Right lobe of liver (tissue), 6 donors: ENCODE measurements at regions not wholly inside any gene's neighbourhood (a gene's known extent, or its start where the extent isn't known, plus 50 kb on each side); places are given as distances from the start of the nearest gene placed in this dataset.

Source experiments
- ATAC-seq, 4 donors: fragments of 200-7000 bp; cut with Tn5 transposase; one replicate each; pipeline ENCODE4 v1.9.1; 2020; ENCODE audit warnings: mild to moderate bottlenecking in 4 of 4, moderate library complexity in 4 of 4
- DNase-seq, 3 donors: peaks; one replicate each; pipeline ENCODE4 v3.0.0-alpha.2; 2020
- H3K27ac ChIP-seq, 3 donors: fragments of 200-600 bp; one replicate each; pipeline ENCODE4 v1.8.0; 2022
- H3K27me3 ChIP-seq, 2 donors: fragments of 200-600 bp; one replicate each; pipeline ENCODE4 v1.8.0; 2022
- H3K36me3 ChIP-seq, 4 donors: fragments of 200-600 bp; sonication (generic) in 1 of 4; one replicate each; pipeline versions ENCODE4 v1.5.1 to v1.8.0; 2017 to 2022; ENCODE audit warnings: control low read depth in 1 of 4
- H3K4me1 ChIP-seq, 4 donors: fragments of 200-600 bp; sonication (generic) in 1 of 4; one replicate each; pipeline versions ENCODE4 v1.5.1 to v1.8.0; 2017 to 2022; ENCODE audit warnings: control low read depth in 1 of 4
- H3K4me3 ChIP-seq, 3 donors: fragments of 200-600 bp; one replicate each; pipeline ENCODE4 v1.8.0; 2022
- H3K9me3 ChIP-seq, 4 donors: fragments of 200-600 bp; sonication (generic) in 1 of 4; one replicate each; pipeline versions ENCODE4 v1.5.1 to v1.8.0; 2017 to 2022; ENCODE audit warnings: control low read depth in 1 of 4
- CTCF ChIP-seq, 4 donors: fragments of 200-600 bp in 3 of 4; fragments of 450-650 bp in 1 of 4; IDR thresholded peaks; one replicate each; pipeline versions ENCODE4 v1.5.1 to v1.8.0; 2016 to 2022; ENCODE audit warnings: antibody characterized with exemption in 4 of 4, mild to moderate bottlenecking in 2 of 4
- POLR2A ChIP-seq: fragments of 450-650 bp; IDR thresholded peaks from one replicate; pipeline ENCODE4 v1.6.1; 2017; ENCODE audit warnings: antibody characterized with exemption, mild to moderate bottlenecking
- WGBS: methylation state at CpG from one replicate; pipeline ENCODE4 v1.1.6; 2018; ENCODE audit warnings: low coverage, low lambda C conversion rate; ENCODE audit not compliant: insufficient coverage; ENCODE audit errors: missing lambda C conversion rate; 5-methylcytosine and 5-hydroxymethylcytosine counted together
- intact Hi-C, 2 donors: fragments of 100-400 bp; cut with DNase I; formaldehyde crosslinking; loops; one replicate each; pipeline versions ENCODE4 v1.11.2 to v1.14.1; 2022
- donor health status: DM: no; HTN: yes; CAD: no.
- donor health status: DM: no; HTN: no; CAD: no.
- donor health status: DM: no; HTN: no; CAD: no.
- donor health status: DM: no; HTN: yes; CAD: no.
- donor health status: DM: no; HTN: yes; CAD: no.

- no peak for TF ChIP-seq CTCF (IDR thresholded peaks at IDR 0.05)
- no peak for TF ChIP-seq POLR2A
- Histone ChIP-seq H3K4me1 (no peaks in the 10 kb centered on the region), H3K27me3 (no peaks in the 10 kb centered on the region), H3K9me3 (no peaks in the 10 kb centered on the region), H3K4me3 (no peak overlapping the region), H3K27ac (no peak overlapping the region), H3K36me3 (no peaks in the 10 kb centered on the region)
- no peak for DNase-seq
- WGBS = 60% methylated on average over 1 of the region's 1 CpG
- ATAC-seq = no peak
- intact Hi-C loops = no loop called here
These were observed 636.4 kb downstream of the PRELID2 start for GRCh38 chr5:145198525-145199260.

- no peaks in the 10 kb centered on the region for H3K27me3 ChIP-seq
- intact Hi-C loops = no loop called here
- no peaks in the 10 kb centered on the region for H3K9me3 ChIP-seq
- no peak for ATAC-seq
- no peaks in the 10 kb centered on the region for H3K36me3 ChIP-seq
- WGBS = 43% methylated on average over 3 of the region's 4 CpGs
- H3K4me1 ChIP-seq = no peaks in the 10 kb centered on the region
- TF ChIP-seq CTCF (IDR thresholded peaks at IDR 0.05) (no peak), POLR2A (no peak)
- no peak overlapping the region for H3K27ac ChIP-seq
- DNase-seq = no peak
- H3K4me3 ChIP-seq = no peak overlapping the region
These were observed 645.4 kb downstream of the PRELID2 start for GRCh38 chr5:145189746-145190145.

GRCh38 chr5:145180371-145180770 is 654.8 kb downstream of the PRELID2 start:
- 60% methylated on average over 5 of the region's 5 CpGs for WGBS
- Histone ChIP-seq H3K9me3 (no peaks in the 10 kb centered on the region), H3K4me1 (no peaks in the 10 kb centered on the region), H3K27me3 (no peaks in the 10 kb centered on the region), H3K27ac (no peak overlapping the region), H3K36me3 (no peaks in the 10 kb centered on the region), H3K4me3 (no peak overlapping the region)
- DNase-seq (no peak), ATAC-seq (no peak)
- intact Hi-C loops = no loop called here
- no peak for TF ChIP-seq POLR2A
- no peak for TF ChIP-seq CTCF (IDR thresholded peaks at IDR 0.05)

GRCh38 chr5:145178641-145179523 is 656.3 kb downstream of the PRELID2 start:
- no peak for TF ChIP-seq CTCF (IDR thresholded peaks at IDR 0.05)
- no peak for TF ChIP-seq POLR2A
- Histone ChIP-seq H3K9me3 (no peaks in the 10 kb centered on the region), H3K4me3 (no peak overlapping the region), H3K27ac (no peak overlapping the region), H3K27me3 (no peaks in the 10 kb centered on the region), H3K36me3 (no peaks in the 10 kb centered on the region), H3K4me1 (no peaks in the 10 kb centered on the region)
- ATAC-seq (no peak), DNase-seq (no peak)
- intact Hi-C loops = no loop called here
- 19% methylated on average over 3 of the region's 3 CpGs for WGBS
